Endothelial cell of umbilical vein (primary cell): ENCODE measurements at regions not wholly inside any gene's neighbourhood (a gene's known extent, or its start where the extent isn't known, plus 50 kb on each side); places are given as distances from the start of the nearest gene placed in this dataset.
A peak's percentile ranks its signal among the peaks of the same experiment; 100 is the strongest.

ENCODE experiments used
- BruUV-seq: library from RNA; stranded (reverse); fragments of 400-500 nt; replicated peaks from 2 replicates; lab custom pipeline; 2021; lab: Mats Ljungman, UMichigan
- CTCF ChIA-PET: fragments of 300-600, 350-600 bp; sonication (Branson Sonifier 250); formaldehyde crosslinking; loops from one replicate; lab custom pipeline; 2021; ENCODE audit warnings: antibody characterized with exemption, inconsistent platforms; lab: Charles Lee
- POLR2A ChIA-PET: fragments of 300-600, 350-600 bp; sonication (Branson Sonifier 250); formaldehyde crosslinking; loops from one replicate; lab custom pipeline; 2021; ENCODE audit warnings: antibody characterized with exemption, inconsistent platforms; lab: Charles Lee
- DNase-seq: peaks from one replicate; pipeline ENCODE4 v3.0.0-alpha.2; 2011; ENCODE audit warnings: low read depth, low spot score
- FAIRE-seq: peaks from 2 replicates; lab custom pipeline; 2011; peaks lifted over from hg19 to GRCh38; lab: Jason Lieb, UNC
- H2AFZ ChIP-seq: 2 replicates; pipeline ENCODE4 v1.6.0; 2012; ENCODE audit warnings: low read depth, low read length, control low read depth, inconsistent platforms
- H3K27ac ChIP-seq: 2 replicates; pipeline ENCODE4 v1.5.1; 2011; ENCODE audit warnings: low read depth, mild to moderate bottlenecking, control low read depth, low read length, moderate library complexity; ENCODE audit not compliant: insufficient read depth
- H3K27me3 ChIP-seq, 2 experiments: 2 replicates each; pipeline versions ENCODE4 v1.6.0 to v1.6.1; 2011; ENCODE audit warnings: low read length in 2 of 2, mixed read lengths in 1 of 2; ENCODE audit not compliant: control insufficient read depth in 2 of 2, insufficient read depth in 2 of 2
- H3K36me3 ChIP-seq, 2 experiments: 2 replicates in 1 of 2; 3 replicates in 1 of 2; pipeline ENCODE4 v1.5.1; 2011; ENCODE audit warnings: low read length in 2 of 2, mild to moderate bottlenecking in 1 of 2, moderate library complexity in 1 of 2; ENCODE audit not compliant: control insufficient read depth in 2 of 2, insufficient read depth in 2 of 2; ENCODE audit errors: extremely low read depth in 1 of 2
- H3K4me1 ChIP-seq: 3 replicates; pipeline ENCODE4 v1.5.1; 2011; ENCODE audit warnings: mild to moderate bottlenecking, low read length; ENCODE audit not compliant: control insufficient read depth, insufficient read depth; ENCODE audit errors: extremely low read depth
- H3K4me2 ChIP-seq: 2 replicates; pipeline ENCODE4 v1.6.1; 2011; ENCODE audit warnings: low read length, control low read depth, mixed read lengths; ENCODE audit not compliant: insufficient read depth
- H3K4me3 ChIP-seq, 3 experiments: fragments of 200-600 bp in 1 of 3; sonication (generic), shearing (Covaris generic) in 1 of 3; replicated peaks in 1 of 3; 2 replicates each; pipeline ENCODE4 v1.5.1; 2011 to 2016; ENCODE audit warnings: control low read depth in 3 of 3, low read length in 3 of 3, mild to moderate bottlenecking in 2 of 3, inconsistent platforms in 1 of 3, low read depth in 1 of 3, moderate library complexity in 1 of 3; ENCODE audit not compliant: insufficient read depth in 1 of 3
- H3K79me2 ChIP-seq: 2 replicates; pipeline ENCODE4 v1.6.0; 2012; ENCODE audit warnings: low read length, inconsistent platforms; ENCODE audit not compliant: control insufficient read depth, insufficient read depth
- H3K9ac ChIP-seq: replicated peaks from 2 replicates; pipeline ENCODE3; 2011; ENCODE audit warnings: low read length, control low read depth; ENCODE audit not compliant: insufficient read depth; ENCODE audit errors: extremely low read depth
- H3K9me1 ChIP-seq: replicated peaks from 3 replicates; pipeline ENCODE4 v1.6.0; 2011; ENCODE audit warnings: mild to moderate bottlenecking, low read length; ENCODE audit not compliant: control insufficient read depth, insufficient read depth; ENCODE audit errors: extremely low read depth
- H3K9me3 ChIP-seq: replicated peaks from 2 replicates; pipeline ENCODE4 v1.5.1; 2012; ENCODE audit warnings: low read length, inconsistent platforms; ENCODE audit not compliant: control insufficient read depth, insufficient read depth
- H4K20me1 ChIP-seq: replicated peaks from 2 replicates; pipeline ENCODE3; 2011; ENCODE audit warnings: mild to moderate bottlenecking, low read length; ENCODE audit not compliant: control insufficient read depth, insufficient read depth; ENCODE audit errors: extremely low read depth
- CTCF ChIP-seq, 2 donors: IDR thresholded peaks; 1 replicate in 1 of 2; 2 replicates in 1 of 2; pipeline ENCODE4 v1.5.1; 2011; ENCODE audit warnings: low read length in 2 of 2, mild to moderate bottlenecking in 2 of 2, moderate library complexity in 2 of 2, control low read depth in 1 of 2, inconsistent platforms in 1 of 2, low read depth in 1 of 2; ENCODE audit not compliant: insufficient read depth in 1 of 2; ENCODE audit errors: extremely low read depth in 1 of 2
- FOS ChIP-seq: IDR thresholded peaks from 2 replicates; pipeline ENCODE4 v1.6.1; 2011; ENCODE audit warnings: mild to moderate bottlenecking, low read length, moderate library complexity, borderline replicate concordance; ENCODE audit not compliant: insufficient read depth
- GATA2 ChIP-seq: IDR thresholded peaks from 2 replicates; pipeline ENCODE4 v1.7.0; 2011; ENCODE audit warnings: low read depth, mild to moderate bottlenecking, moderate library complexity, mixed read lengths, low read length; ENCODE audit not compliant: insufficient read length, insufficient read depth
- JUN ChIP-seq: IDR thresholded peaks from 2 replicates; pipeline ENCODE4 v1.6.1; 2011; ENCODE audit warnings: borderline replicate concordance, low read depth; ENCODE audit not compliant: insufficient read length, insufficient read depth
- MYC ChIP-seq: IDR thresholded peaks from one replicate; pipeline ENCODE4 v1.6.1; 2011; ENCODE audit warnings: mild to moderate bottlenecking, low read depth, low read length
- dilution Hi-C: fragments of 300-500 bp; cut with MboI; formaldehyde crosslinking; loops from one replicate; pipeline ENCODE4 v1.15.0; 2019; ENCODE audit warnings: low sequenced_read_pairs; ENCODE audit not compliant: extremely low pct_ligation_motif_present
- intact Hi-C: fragments of 100-400 bp; cut with micrococcal nuclease; formaldehyde crosslinking; loops from one replicate; pipeline ENCODE4 v1.10.0; 2022

GRCh38 chrX:20354505-20354904 is 87.8 kb upstream of the RPS6KA3 start:
- DNase-seq (no peak), FAIRE-seq (peak; percentile 8)
- Histone ChIP-seq H2AFZ (no peak overlapping the region), H3K4me3 (no peak overlapping the region), H3K9me1 (no peaks in the 10 kb centered on the region), H3K9me3 (no peaks in the 10 kb centered on the region), H3K27me3 (no peaks in the 10 kb centered on the region), H4K20me1 (no peaks in the 10 kb centered on the region), H3K79me2 (no peaks in the 10 kb centered on the region), H3K9ac (no peak overlapping the region), H3K4me2 (no peak overlapping the region), H3K4me1 (no peaks in the 10 kb centered on the region), H3K36me3 (no peaks in the 10 kb centered on the region), H3K27ac (no peak overlapping the region)
- intact Hi-C loops (no loop called here), dilution Hi-C loops (no loop called here)
- BruUV-seq, result no TSS peak
- no peak for TF ChIP-seq JUN
- POLR2A ChIA-PET, result no interaction called here
- CTCF ChIA-PET, result no interaction called here

- dilution Hi-C loops, result no loop called here
- H3K9me1 ChIP-seq, result no peaks in the 10 kb centered on the region
- H3K9me3 ChIP-seq, result no peaks in the 10 kb centered on the region
- no peaks in the 10 kb centered on the region for H4K20me1 ChIP-seq
- no peaks in the 10 kb centered on the region for H3K79me2 ChIP-seq
- H3K27ac ChIP-seq, result no peak overlapping the region
- no peaks in the 10 kb centered on the region for H3K27me3 ChIP-seq
- ChIA-PET CTCF (no interaction called here), POLR2A (no interaction called here)
- BruUV-seq, result no TSS peak
- no peaks in the 10 kb centered on the region for H3K4me1 ChIP-seq
- DNase-seq (no peak), FAIRE-seq (no peak)
- intact Hi-C loops, result no loop called here
- H3K9ac ChIP-seq, result no peak overlapping the region
- TF ChIP-seq CTCF (IDR thresholded peaks at IDR 0.05; ENCODE audit: extremely low read depth in 1 of 2, insufficient read depth in 1 of 2, low read depth in 1 of 2, low read length in 2 of 2) (no peak), FOS (no peak), MYC (no peak), GATA2 (no peak)
- no peak overlapping the region for H2AFZ ChIP-seq
- no peaks in the 10 kb centered on the region for H3K36me3 ChIP-seq
- no peak overlapping the region for H3K4me3 ChIP-seq
- no peak overlapping the region for H3K4me2 ChIP-seq
These were observed 86.2 kb upstream of the RPS6KA3 start for GRCh38 chrX:20352935-20353336.
